ENCODE measurements at regions not wholly inside any gene's neighbourhood (a gene's known extent, or its start where the extent isn't known, plus 50 kb on each side); places are given as distances from the start of the nearest gene placed in this dataset.

- TF ChIP-seq CTCF (IDR thresholded peaks at IDR 0.05) (no peak), POLR2A (IDR thresholded peaks at IDR 0.05) (no peak)
Measured at GRCh38 chr2:128550389-128550788, 231.7 kb upstream of the HS6ST1 start.

Data from right lobe of liver (tissue), 4 donors.